IMR-90 (cell line): ENCODE measurements at regions not wholly inside any gene's neighbourhood (a gene's known extent, or its start where the extent isn't known, plus 50 kb on each side); places are given as distances from the start of the nearest gene placed in this dataset.

ENCODE experiments used
- ATAC-seq: fragments of 200-7000 bp; cut with Tn5 transposase; 2 replicates; pipeline ENCODE4 v1.9.1; 2020; ENCODE audit warnings: low read depth, mild to moderate bottlenecking, moderate library complexity
- BruUV-seq: library from RNA; stranded (reverse); fragments of 400-500 nt; replicated peaks from 2 replicates; lab custom pipeline; 2021; lab: Mats Ljungman, UMichigan
- CTCF ChIA-PET: fragments of 300-600 bp; formaldehyde crosslinking; extraction: SDS; loops from one replicate; lab custom pipeline; 2021; ENCODE audit warnings: antibody characterized with exemption; lab: Yijun Ruan, JAX
- POLR2A ChIA-PET: fragments of 300-600 bp; sonication (Branson Sonifier 250); formaldehyde crosslinking; loops from one replicate; lab custom pipeline; 2022; ENCODE audit warnings: antibody characterized with exemption; ENCODE audit not compliant: unreplicated experiment; lab: Charles Lee
- DNase-seq: peaks from one replicate; pipeline ENCODE4 v3.0.0; 2013
- H2AFZ ChIP-seq: replicated peaks from 2 replicates; pipeline ENCODE3; 2013; ENCODE audit warnings: low read length, mild to moderate bottlenecking; ENCODE audit not compliant: poor library complexity
- H2AK5ac ChIP-seq: 2 replicates; pipeline ENCODE4 v1.6.1; 2013; ENCODE audit warnings: low read depth, low read length, inconsistent platforms
- H2AK9ac ChIP-seq: replicated peaks from 2 replicates; pipeline ENCODE3; 2013; ENCODE audit warnings: mild to moderate bottlenecking, low read depth, low read length, moderate library complexity; ENCODE audit not compliant: poor library complexity
- H2BK120ac ChIP-seq: 2 replicates; pipeline ENCODE4 v1.6.1; 2013; ENCODE audit warnings: low read depth, low read length, inconsistent platforms
- H2BK15ac ChIP-seq: 3 replicates; pipeline ENCODE4 v1.6.1; 2013; ENCODE audit warnings: low read depth, low read length, inconsistent platforms
- H2BK20ac ChIP-seq: 2 replicates; pipeline ENCODE4 v1.6.1; 2013; ENCODE audit warnings: low read depth, mild to moderate bottlenecking, inconsistent platforms, low read length, moderate library complexity
- H2BK5ac ChIP-seq: 2 replicates; pipeline ENCODE4 v1.6.1; 2013; ENCODE audit warnings: mild to moderate bottlenecking, low read depth, low read length, inconsistent platforms; ENCODE audit not compliant: poor library complexity, severe bottlenecking
- H3K14ac ChIP-seq: replicated peaks from 2 replicates; pipeline ENCODE4 v1.6.1; 2013; ENCODE audit warnings: low read depth, low read length, inconsistent platforms
- H3K18ac ChIP-seq: 2 replicates; pipeline ENCODE4 v1.6.1; 2013; ENCODE audit warnings: low read depth, low read length, control low read depth
- H3K23ac ChIP-seq: 2 replicates; pipeline ENCODE4 v1.6.1; 2013; ENCODE audit warnings: low read depth, low read length, inconsistent platforms
- H3K27ac ChIP-seq: 2 replicates; pipeline ENCODE4 v1.5.1; 2013; ENCODE audit warnings: mild to moderate bottlenecking, control low read depth, low read length; ENCODE audit not compliant: insufficient read depth
- H3K27me3 ChIP-seq: 2 replicates; pipeline ENCODE4 v1.6.1; 2013; ENCODE audit warnings: low read length; ENCODE audit not compliant: control insufficient read depth, insufficient read depth
- H3K36me3 ChIP-seq: 2 replicates; pipeline ENCODE4 v1.6.1; 2013; ENCODE audit warnings: low read length, mixed read lengths; ENCODE audit not compliant: control insufficient read depth, insufficient read depth
- H3K4ac ChIP-seq: 2 replicates; pipeline ENCODE4 v1.6.1; 2013; ENCODE audit warnings: low read depth, low read length, inconsistent platforms
- H3K4me1 ChIP-seq: 2 replicates; pipeline ENCODE4 v1.6.1; 2013; ENCODE audit warnings: low read length, mixed read lengths; ENCODE audit not compliant: control insufficient read depth, insufficient read depth
- H3K4me2 ChIP-seq: 2 replicates; pipeline ENCODE4 v1.6.1; 2013; ENCODE audit warnings: low read depth, mild to moderate bottlenecking, control low read depth, low read length, moderate library complexity
- H3K4me3 ChIP-seq: 2 replicates; pipeline ENCODE4 v1.5.1; 2013; ENCODE audit warnings: low read depth, mild to moderate bottlenecking, control low read depth, low read length, moderate library complexity; ENCODE audit not compliant: insufficient read depth
- H3K56ac ChIP-seq: 2 replicates; pipeline ENCODE4 v1.6.1; 2013; ENCODE audit warnings: low read length, inconsistent platforms; ENCODE audit not compliant: insufficient read depth; ENCODE audit errors: extremely low read depth
- H3K79me1 ChIP-seq, 2 experiments: 2 replicates each; pipeline ENCODE4 v1.6.1; 2013; ENCODE audit warnings: low read length in 2 of 2, inconsistent platforms in 1 of 2, low read depth in 1 of 2
- H3K9ac ChIP-seq: 2 replicates; pipeline ENCODE4 v1.6.1; 2013; ENCODE audit warnings: low read depth, low read length, control low read depth
- H3K9me1 ChIP-seq: 2 replicates; pipeline ENCODE4 v1.6.1; 2013; ENCODE audit warnings: low read length, inconsistent platforms; ENCODE audit not compliant: insufficient read depth
- H3K9me3 ChIP-seq: 2 replicates; pipeline ENCODE4 v1.6.1; 2013; ENCODE audit warnings: low read length; ENCODE audit not compliant: control insufficient read depth, insufficient read depth
- H4K20me1 ChIP-seq: 2 replicates; pipeline ENCODE4 v1.6.1; 2013; ENCODE audit warnings: low read length, inconsistent platforms; ENCODE audit not compliant: insufficient read depth
- H4K5ac ChIP-seq: 2 replicates; pipeline ENCODE4 v1.6.1; 2013; ENCODE audit warnings: mild to moderate bottlenecking, low read depth, low read length, control low read depth
- H4K8ac ChIP-seq, 2 experiments: 2 replicates each; pipeline ENCODE4 v1.6.1; 2013; ENCODE audit warnings: low read depth in 2 of 2, low read length in 2 of 2, control low read depth in 1 of 2, inconsistent platforms in 1 of 2
- H4K91ac ChIP-seq: 2 replicates; pipeline ENCODE4 v1.6.1; 2013; ENCODE audit warnings: low read depth, low read length, inconsistent platforms; ENCODE audit not compliant: insufficient read depth
- BHLHE40 ChIP-seq: fragments of 150-350 bp; IDR thresholded peaks from 2 replicates; pipeline ENCODE4 v1.6.1; 2016; ENCODE audit warnings: mild to moderate bottlenecking, low read depth, low read length
- CEBPB ChIP-seq: IDR thresholded peaks from 2 replicates; pipeline ENCODE4 v1.6.1; 2012; ENCODE audit warnings: low read depth, low read length, improper control_type of control experiment
- FOS ChIP-seq: fragments of 150-350 bp; IDR thresholded peaks from 2 replicates; pipeline ENCODE4 v1.6.1; 2016; ENCODE audit warnings: low read depth, low read length
- MAZ ChIP-seq: IDR thresholded peaks from 2 replicates; pipeline ENCODE4 v1.6.1; 2012; ENCODE audit warnings: low read depth, mild to moderate bottlenecking, low read length, improper control_type of control experiment, moderate library complexity, borderline replicate concordance
- MXI1 ChIP-seq: IDR thresholded peaks from 2 replicates; pipeline ENCODE4 v1.6.1; 2012; ENCODE audit warnings: low read depth, mild to moderate bottlenecking, low read length, moderate library complexity, borderline replicate concordance
- NFE2L2 ChIP-seq: fragments of 150-350 bp; IDR thresholded peaks from 2 replicates; pipeline ENCODE4 v1.6.1; 2016; ENCODE audit warnings: low read depth, mild to moderate bottlenecking, low read length
- POLR2A ChIP-seq: IDR thresholded peaks from 2 replicates; pipeline ENCODE4 v1.6.1; 2012; ENCODE audit warnings: mild to moderate bottlenecking, low read depth, low read length
- RAD21 ChIP-seq: IDR thresholded peaks from 2 replicates; pipeline ENCODE4 v1.6.1; 2012; ENCODE audit warnings: low read length, improper control_type of control experiment
- SMC3 ChIP-seq: fragments of 150-350 bp; IDR thresholded peaks from 2 replicates; pipeline ENCODE4 v1.6.1; 2016; ENCODE audit warnings: low read depth, mild to moderate bottlenecking, antibody characterized with exemption, low read length, moderate library complexity
- WGBS, 2 experiments: methylation state at CpG; one replicate each; pipeline versions ENCODE4 v1.1.5 to v1.1.7; 2013; ENCODE audit warnings: missing lambda C conversion rate in 2 of 2; ENCODE audit not compliant: insufficient read length in 1 of 2; ENCODE audit errors: extremely low coverage in 2 of 2; 5-methylcytosine and 5-hydroxymethylcytosine counted together
- dilution Hi-C: fragments of 300-500 bp; cut with HindIII; formaldehyde crosslinking; loops from one replicate; pipeline ENCODE4 v1.14.3; 2018; ENCODE audit warnings: low sequenced_read_pairs; ENCODE audit not compliant: unreplicated experiment
- in situ Hi-C: fragments of 300-500 bp; cut with MboI; formaldehyde crosslinking; loops from 3 replicates; pipeline ENCODE4 v1.14.3; 2019; ENCODE audit warnings: low sequenced_read_pairs, inconsistent platforms, mixed read lengths
- intact Hi-C: fragments of 100-400 bp; cut with micrococcal nuclease; formaldehyde crosslinking; loops from 2 replicates; pipeline ENCODE4 v1.10.0; 2022
- TF ChIP-seq, protein P1 (sequence below): fragments of 150-350 bp; IDR thresholded peaks from 2 replicates; pipeline ENCODE4 v1.6.1; 2016; ENCODE audit warnings: low read depth, mild to moderate bottlenecking, low read length, moderate library complexity, borderline replicate concordance
- TF ChIP-seq, protein P2 (sequence below): fragments of 150-350 bp; IDR thresholded peaks from 2 replicates; pipeline ENCODE4 v1.6.1; 2017; ENCODE audit warnings: mild to moderate bottlenecking, antibody characterized with exemption, low read length, low read depth

DNA sequence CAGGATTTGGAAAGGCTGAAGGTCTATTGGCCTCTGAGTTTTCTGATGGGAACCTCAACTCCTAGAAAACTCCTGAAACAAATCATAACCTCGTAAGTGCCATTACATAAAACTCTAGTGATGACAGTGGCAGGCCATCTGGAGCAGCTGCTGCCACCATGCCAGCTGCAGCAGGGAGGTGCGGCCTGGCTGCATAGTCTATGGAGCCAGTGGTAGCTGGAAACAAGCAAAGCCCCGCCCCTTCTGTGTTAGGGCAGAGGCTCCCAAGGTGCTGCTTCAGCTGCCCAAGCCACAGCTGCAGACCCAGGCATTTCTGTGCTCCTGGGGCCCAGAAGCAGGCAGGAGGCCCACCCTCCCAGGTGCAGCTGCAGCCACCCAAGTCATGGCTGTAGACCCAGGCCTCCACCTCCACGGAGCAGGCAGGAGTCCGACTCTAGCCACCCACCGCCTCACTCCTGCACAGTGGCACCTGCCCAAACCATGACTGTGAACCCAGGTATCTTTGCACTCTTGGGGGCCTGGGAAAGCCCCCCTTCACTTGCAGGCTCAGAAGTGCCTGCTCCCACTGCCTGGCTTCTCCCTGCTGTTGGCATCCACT lies 254.1 kb upstream of the KCNJ16 start:
- Histone ChIP-seq H4K91ac (no peak overlapping the region), H3K36me3 (no peaks in the 10 kb centered on the region; the same call in 1 of the 2 replicates), H2BK15ac (no peak overlapping the region), H3K9ac (no peak overlapping the region), H3K23ac (no peak overlapping the region), H2AFZ (no peak overlapping the region), H3K79me1 (no peaks in the 10 kb centered on the region), H3K27me3 (peaks cover 2% of the 10 kb centered on the region), H3K4me3 (no peak overlapping the region), H3K18ac (no peak overlapping the region), H4K8ac (no peak overlapping the region), H3K4me1 (peaks cover 9% of the 10 kb centered on the region), H2AK9ac (no peak overlapping the region), H4K20me1 (no peaks in the 10 kb centered on the region), H3K14ac (no peak overlapping the region), H2BK120ac (no peak overlapping the region), H3K27ac (no peak overlapping the region), H3K9me1 (no peaks in the 10 kb centered on the region), H2AK5ac (no peak overlapping the region), H3K4ac (no peak overlapping the region), H2BK20ac (no peak overlapping the region), H4K5ac (no peak overlapping the region), H3K56ac (no peak overlapping the region), H2BK5ac (no peak overlapping the region), H3K4me2 (no peak overlapping the region), H3K9me3 (peaks cover 10% of the 10 kb centered on the region)
- ChIA-PET CTCF (interaction anchor here (0.6 kb wide), 1 partner anchor 42 kb away, joined by 3 read pairs; no protein-coding TSS in a partner anchor), POLR2A (no interaction called here)
- WGBS, 2 experiments = 100% methylated on average over 1 of the region's 6 CpGs; no CpG with 5 or more reads in 1 of the 2 experiments
- DNase-seq (no peak), ATAC-seq (no peak)
- intact Hi-C loops (no loop called here), dilution Hi-C loops (no loop called here), in situ Hi-C loops (no loop called here)
- TF ChIP-seq MXI1 (no peak), FOS (no peak), CEBPB (no peak), SMC3 (no peak), POLR2A (no peak), BHLHE40 (no peak), MAZ (no peak), RAD21 (no peak), NFE2L2 (no peak)
- TF ChIP-seq, protein P1, sequence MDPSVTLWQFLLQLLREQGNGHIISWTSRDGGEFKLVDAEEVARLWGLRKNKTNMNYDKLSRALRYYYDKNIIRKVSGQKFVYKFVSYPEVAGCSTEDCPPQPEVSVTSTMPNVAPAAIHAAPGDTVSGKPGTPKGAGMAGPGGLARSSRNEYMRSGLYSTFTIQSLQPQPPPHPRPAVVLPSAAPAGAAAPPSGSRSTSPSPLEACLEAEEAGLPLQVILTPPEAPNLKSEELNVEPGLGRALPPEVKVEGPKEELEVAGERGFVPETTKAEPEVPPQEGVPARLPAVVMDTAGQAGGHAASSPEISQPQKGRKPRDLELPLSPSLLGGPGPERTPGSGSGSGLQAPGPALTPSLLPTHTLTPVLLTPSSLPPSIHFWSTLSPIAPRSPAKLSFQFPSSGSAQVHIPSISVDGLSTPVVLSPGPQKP = no peak
- TF ChIP-seq, protein P2, sequence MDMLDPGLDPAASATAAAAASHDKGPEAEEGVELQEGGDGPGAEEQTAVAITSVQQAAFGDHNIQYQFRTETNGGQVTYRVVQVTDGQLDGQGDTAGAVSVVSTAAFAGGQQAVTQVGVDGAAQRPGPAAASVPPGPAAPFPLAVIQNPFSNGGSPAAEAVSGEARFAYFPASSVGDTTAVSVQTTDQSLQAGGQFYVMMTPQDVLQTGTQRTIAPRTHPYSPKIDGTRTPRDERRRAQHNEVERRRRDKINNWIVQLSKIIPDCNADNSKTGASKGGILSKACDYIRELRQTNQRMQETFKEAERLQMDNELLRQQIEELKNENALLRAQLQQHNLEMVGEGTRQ = no peak
- BruUV-seq = no TSS peak
